ENCODE measurements at regions not wholly inside any gene's neighbourhood (a gene's known extent, or its start where the extent isn't known, plus 50 kb on each side); places are given as distances from the start of the nearest gene placed in this dataset.

DNA sequence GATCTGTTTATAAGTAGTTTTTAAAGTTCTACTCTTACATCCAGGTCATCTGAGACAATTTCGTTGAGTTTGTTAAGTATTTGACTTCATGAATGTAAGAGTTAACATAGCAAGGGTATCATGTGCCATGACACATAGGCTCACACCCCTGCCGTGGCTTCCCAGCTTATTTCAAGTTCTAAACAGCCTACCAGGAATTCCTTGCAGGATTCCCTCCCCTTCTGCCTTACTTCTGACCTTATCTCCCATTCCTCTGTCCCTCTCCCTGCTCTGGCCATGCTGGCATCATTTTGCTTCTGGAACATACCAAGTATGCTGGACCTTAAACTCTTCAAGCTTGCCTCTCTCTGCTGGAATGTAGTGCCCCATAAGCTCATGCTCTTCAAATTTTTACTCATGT is 369.9 kb upstream of the PCDH7 start:
- TF ChIP-seq YY1 (IDR thresholded peaks at IDR 0.05; ENCODE audit: insufficient read depth, insufficient read length) (no peak), ZNF274 (IDR thresholded peaks at IDR 0.05; ENCODE audit: low read depth, low read length) (no peak), SUZ12 (IDR thresholded peaks at IDR 0.05; ENCODE audit: extremely low read depth, insufficient read depth, insufficient read length) (no peak)
